ENCODE measurements at regions not wholly inside any gene's neighbourhood (a gene's known extent, or its start where the extent isn't known, plus 50 kb on each side); places are given as distances from the start of the nearest gene placed in this dataset.

- no peak for DNase-seq
- in situ Hi-C loops (cut with HindIII; ENCODE audit: low pct_ligation_motif_present, low pct_unique_long_range_greater_than_20kb, low sequenced_read_pairs): no loop called here
Measured at GRCh38 chr13:111394211-111394922, 73.9 kb downstream of the TEX29 start.

GRCh38 chr13:111395511-111396393, 75.3 kb downstream of the TEX29 start:
- in situ Hi-C loops (cut with HindIII; ENCODE audit: low pct_ligation_motif_present, low pct_unique_long_range_greater_than_20kb, low sequenced_read_pairs): no loop called here
- no peak for DNase-seq

- in situ Hi-C loops (cut with HindIII; ENCODE audit: low pct_ligation_motif_present, low pct_unique_long_range_greater_than_20kb, low sequenced_read_pairs): no loop called here
- no peak for DNase-seq
Measured at GRCh38 chr13:111396457-111396856, 76.0 kb downstream of the TEX29 start.

GRCh38 chr13:111397202-111397880, 76.9 kb downstream of the TEX29 start:
- DNase-seq: no peak
- in situ Hi-C loops (cut with HindIII; ENCODE audit: low pct_ligation_motif_present, low pct_unique_long_range_greater_than_20kb, low sequenced_read_pairs): no loop called here

GRCh38 chr13:111398196-111398595, 77.8 kb downstream of the TEX29 start:
- in situ Hi-C loops (cut with HindIII; ENCODE audit: low pct_ligation_motif_present, low pct_unique_long_range_greater_than_20kb, low sequenced_read_pairs): no loop called here
- no peak for DNase-seq

GRCh38 chr13:111398715-111399299, 78.4 kb downstream of the TEX29 start:
- DNase-seq: no peak
- in situ Hi-C loops (cut with HindIII; ENCODE audit: low pct_ligation_motif_present, low pct_unique_long_range_greater_than_20kb, low sequenced_read_pairs): no loop called here

GRCh38 chr13:111399334-111399733, 78.9 kb downstream of the TEX29 start:
- in situ Hi-C loops (cut with HindIII; ENCODE audit: low pct_ligation_motif_present, low pct_unique_long_range_greater_than_20kb, low sequenced_read_pairs): no loop called here
- no peak for DNase-seq

GRCh38 chr13:111399776-111400538, 79.5 kb downstream of the TEX29 start:
- in situ Hi-C loops (cut with HindIII; ENCODE audit: low pct_ligation_motif_present, low pct_unique_long_range_greater_than_20kb, low sequenced_read_pairs): no loop called here
- no peak for DNase-seq

GRCh38 chr13:111401151-111401550, 80.7 kb downstream of the TEX29 start:
- no peak for DNase-seq
- in situ Hi-C loops (cut with HindIII; ENCODE audit: low pct_ligation_motif_present, low pct_unique_long_range_greater_than_20kb, low sequenced_read_pairs): no loop called here

- DNase-seq: no peak
- in situ Hi-C loops (cut with HindIII; ENCODE audit: low pct_ligation_motif_present, low pct_unique_long_range_greater_than_20kb, low sequenced_read_pairs): no loop called here
Measured at GRCh38 chr13:111401755-111402154, 81.3 kb downstream of the TEX29 start.

- in situ Hi-C loops (cut with HindIII; ENCODE audit: low pct_ligation_motif_present, low pct_unique_long_range_greater_than_20kb, low sequenced_read_pairs): no loop called here
Measured at GRCh38 chr13:111402441-111402840, 82.0 kb downstream of the TEX29 start.

GRCh38 chr13:111403266-111403665, 82.8 kb downstream of the TEX29 start:
- in situ Hi-C loops (cut with HindIII; ENCODE audit: low pct_ligation_motif_present, low pct_unique_long_range_greater_than_20kb, low sequenced_read_pairs): no loop called here
- no peak for DNase-seq

More at GRCh38 chr13:111402441-111402840, 82.0 kb downstream of the TEX29 start:
- no peak for DNase-seq

- in situ Hi-C loops (cut with HindIII; ENCODE audit: low pct_ligation_motif_present, low pct_unique_long_range_greater_than_20kb, low sequenced_read_pairs): no loop called here
- DNase-seq: no peak
Measured at GRCh38 chr13:111404746-111405145, 84.3 kb downstream of the TEX29 start.

- no peak for DNase-seq
- in situ Hi-C loops (cut with HindIII; ENCODE audit: low pct_ligation_motif_present, low pct_unique_long_range_greater_than_20kb, low sequenced_read_pairs): no loop called here
Measured at GRCh38 chr13:111406636-111407035, 86.2 kb downstream of the TEX29 start.

- in situ Hi-C loops (cut with HindIII; ENCODE audit: low pct_ligation_motif_present, low pct_unique_long_range_greater_than_20kb, low sequenced_read_pairs): no loop called here
- no peak for DNase-seq
Measured at GRCh38 chr13:111407381-111408131, 87.1 kb downstream of the TEX29 start.

GRCh38 chr13:111409413-111409812, 89.0 kb downstream of the TEX29 start:
- in situ Hi-C loops (cut with HindIII; ENCODE audit: low pct_ligation_motif_present, low pct_unique_long_range_greater_than_20kb, low sequenced_read_pairs): no loop called here

GRCh38 chr13:111410232-111411021, 90.0 kb downstream of the TEX29 start:
- no peak for DNase-seq
- in situ Hi-C loops (cut with HindIII; ENCODE audit: low pct_ligation_motif_present, low pct_unique_long_range_greater_than_20kb, low sequenced_read_pairs): no loop called here

More at GRCh38 chr13:111409413-111409812, 89.0 kb downstream of the TEX29 start:
- no peak for DNase-seq

Data from ACHN (cell line).